Aorta (tissue), 5 donors: ENCODE measurements at regions not wholly inside any gene's neighbourhood (a gene's known extent, or its start where the extent isn't known, plus 50 kb on each side); places are given as distances from the start of the nearest gene placed in this dataset.

Experiments used
- ATAC-seq: fragments of 200-7000 bp; cut with Tn5 transposase; one replicate; pipeline ENCODE4 v1.9.1; 2022; ENCODE audit warnings: moderate library complexity; ENCODE audit not compliant: low FRiP score
- DNase-seq, 2 donors: peaks; one replicate each; pipeline ENCODE4 v3.0.0-alpha.2; 2020
- H3K27ac ChIP-seq, 2 donors: one replicate each; pipeline ENCODE4 v1.5.1; 2013; ENCODE audit warnings: low read length in 2 of 2, mild to moderate bottlenecking in 2 of 2, moderate library complexity in 2 of 2, control low read depth in 1 of 2, inconsistent platforms in 1 of 2, low read depth in 1 of 2
- H3K27me3 ChIP-seq, 2 donors: one replicate each; pipeline ENCODE4 v1.6.1; 2013; ENCODE audit warnings: control low read depth in 1 of 2, low read length in 1 of 2, mild to moderate bottlenecking in 1 of 2, moderate library complexity in 1 of 2; ENCODE audit not compliant: insufficient read depth in 2 of 2, control insufficient read depth in 1 of 2
- H3K36me3 ChIP-seq, 2 donors: one replicate each; pipeline ENCODE4 v1.6.1; 2013; ENCODE audit warnings: control low read depth in 1 of 2, low read length in 1 of 2, mild to moderate bottlenecking in 1 of 2; ENCODE audit not compliant: insufficient read depth in 2 of 2, control insufficient read depth in 1 of 2
- H3K4me1 ChIP-seq, 2 donors: one replicate each; pipeline ENCODE4 v1.6.1; 2013; ENCODE audit warnings: low read length in 2 of 2, control low read depth in 1 of 2, mild to moderate bottlenecking in 1 of 2, moderate library complexity in 1 of 2; ENCODE audit not compliant: insufficient read depth in 2 of 2, control insufficient read depth in 1 of 2
- H3K4me3 ChIP-seq, 2 donors: one replicate each; pipeline ENCODE4 v1.5.1; 2013; ENCODE audit warnings: low read length in 2 of 2, control low read depth in 1 of 2, mild to moderate bottlenecking in 1 of 2
- H3K9me3 ChIP-seq: one replicate; pipeline ENCODE4 v1.6.1; 2013; ENCODE audit warnings: mild to moderate bottlenecking, low read length; ENCODE audit not compliant: control insufficient read depth
- WGBS, 2 donors: extraction: QIAGEN DNeasy Blood & Tissue Kit; methylation state at CpG; one replicate each; pipeline ENCODE4 v1.1.7; 2013; 5-methylcytosine and 5-hydroxymethylcytosine counted together
- intact Hi-C, 2 donors: fragments of 100-400 bp; cut with DNase I; formaldehyde crosslinking; loops; one replicate each; pipeline versions ENCODE4 v1.14.2 to v1.15.0; 2022
- donor health status: healthy with polysubstance abuse.
- donor health status: Bipolar disorder and iron deficiency.
- donor health status: DM: no; HTN: no; CAD: no.
- donor health status: DM: no; HTN: no; CAD: no.
- donor health status: DM: yes; HTN: yes; CAD: no.

GRCh38 chr4:13143222-13144070, 340.7 kb downstream of the RAB28 start:
- ATAC-seq (no peak), DNase-seq (no peak)
- H3K4me1 ChIP-seq: no peaks in the 10 kb centered on the region
- no peak overlapping the region for H3K27ac ChIP-seq
- peaks cover 0 to under 1% of the 10 kb centered on the region in 2 donors for H3K36me3 ChIP-seq
- 59 to 67% methylated on average over 19 of the region's 19 CpGs for WGBS, 2 donors
- intact Hi-C loops: no loop called here
- H3K4me3 ChIP-seq: no peak overlapping the region
- H3K9me3 ChIP-seq: no peaks in the 10 kb centered on the region
- no peaks in the 10 kb centered on the region for H3K27me3 ChIP-seq

- no peak for DNase-seq
- Histone ChIP-seq H3K4me3 (no peak overlapping the region), H3K27me3 (no peaks in the 10 kb centered on the region), H3K27ac (no peak overlapping the region), H3K4me1 (no peaks in the 10 kb centered on the region), H3K36me3 (peaks cover 0 to 2% of the 10 kb centered on the region in 2 donors), H3K9me3 (no peaks in the 10 kb centered on the region)
- intact Hi-C loops: no loop called here
- WGBS, 2 donors: 86 to 94% methylated on average over 4 of the region's 4 CpGs
- no peak for ATAC-seq
These were observed 341.4 kb downstream of the RAB28 start for GRCh38 chr4:13142726-13143125.

- Histone ChIP-seq H3K4me3 (no peak overlapping the region), H3K36me3 (peaks cover 0 to 2% of the 10 kb centered on the region in 2 donors), H3K9me3 (no peaks in the 10 kb centered on the region), H3K27ac (no peak overlapping the region), H3K27me3 (no peaks in the 10 kb centered on the region), H3K4me1 (no peaks in the 10 kb centered on the region)
- intact Hi-C loops: no loop called here
- DNase-seq (no peak), ATAC-seq (no peak)
- 46 to 96% methylated on average over 1 of the region's 1 CpG for WGBS, 2 donors
These were observed 341.9 kb downstream of the RAB28 start for GRCh38 chr4:13142191-13142590.

- Histone ChIP-seq H3K9me3 (no peaks in the 10 kb centered on the region), H3K4me3 (no peak overlapping the region), H3K4me1 (no peaks in the 10 kb centered on the region), H3K27ac (no peak overlapping the region), H3K36me3 (peaks cover 0 to 2% of the 10 kb centered on the region in 2 donors), H3K27me3 (no peaks in the 10 kb centered on the region)
- intact Hi-C loops: no loop called here
- 54 to 61% methylated on average over 2 of the region's 2 CpGs for WGBS, 2 donors
- no peak for ATAC-seq
- DNase-seq: no peak
These were observed 346.8 kb downstream of the RAB28 start for GRCh38 chr4:13137390-13137789.

- Histone ChIP-seq H3K4me3 (no peak overlapping the region), H3K4me1 (no peaks in the 10 kb centered on the region), H3K27ac (no peak overlapping the region), H3K36me3 (peaks cover 0 to 2% of the 10 kb centered on the region in 2 donors), H3K27me3 (no peaks in the 10 kb centered on the region), H3K9me3 (no peaks in the 10 kb centered on the region)
- 93 to 94% methylated on average over 4 of the region's 4 CpGs for WGBS, 2 donors
- ATAC-seq (no peak), DNase-seq (no peak)
- intact Hi-C loops: no loop called here
These were observed 350.4 kb downstream of the RAB28 start for GRCh38 chr4:13133700-13134099.

- no peak overlapping the region for H3K4me3 ChIP-seq
- H3K27me3 ChIP-seq: no peaks in the 10 kb centered on the region
- H3K36me3 ChIP-seq: no peaks in the 10 kb centered on the region
- H3K4me1 ChIP-seq: no peaks in the 10 kb centered on the region
- intact Hi-C loops: no loop called here
- ATAC-seq (no peak), DNase-seq (no peak)
- no peaks in the 10 kb centered on the region for H3K9me3 ChIP-seq
- 58 to 74% methylated on average over 3 of the region's 3 CpGs for WGBS, 2 donors
- H3K27ac ChIP-seq: no peak overlapping the region
These were observed 353.3 kb downstream of the RAB28 start for GRCh38 chr4:13130848-13131247.

- intact Hi-C loops: no loop called here
- Histone ChIP-seq H3K4me3 (no peak overlapping the region), H3K27ac (no peak overlapping the region), H3K9me3 (no peaks in the 10 kb centered on the region), H3K4me1 (no peaks in the 10 kb centered on the region), H3K36me3 (no peaks in the 10 kb centered on the region), H3K27me3 (no peaks in the 10 kb centered on the region)
- DNase-seq (no peak), ATAC-seq (no peak)
- 90 to 92% methylated on average over 5 of the region's 5 CpGs for WGBS, 2 donors
These were observed 355.0 kb downstream of the RAB28 start for GRCh38 chr4:13129095-13129494.

- ATAC-seq (no peak), DNase-seq (no peak)
- Histone ChIP-seq H3K4me3 (no peak overlapping the region), H3K9me3 (no peaks in the 10 kb centered on the region), H3K27me3 (no peaks in the 10 kb centered on the region), H3K27ac (no peak overlapping the region), H3K4me1 (no peaks in the 10 kb centered on the region), H3K36me3 (no peaks in the 10 kb centered on the region)
- WGBS, 2 donors: 27 to 41% methylated on average over 7 of the region's 7 CpGs
- intact Hi-C loops: no loop called here
These were observed 356.9 kb downstream of the RAB28 start for GRCh38 chr4:13126976-13127910.
